Left lung (tissue), 4 donors: ENCODE measurements at regions not wholly inside any gene's neighbourhood (a gene's known extent, or its start where the extent isn't known, plus 50 kb on each side); places are given as distances from the start of the nearest gene placed in this dataset.
A peak's percentile ranks its signal among the peaks of the same experiment; 100 is the strongest.

Experiments
- ATAC-seq: fragments of 200-7000 bp; cut with Tn5 transposase; one replicate; pipeline ENCODE4 v1.9.1; 2020; ENCODE audit warnings: moderate library complexity
- DNase-seq, 4 donors: peaks; one replicate each; pipeline ENCODE4 v3.0.0-alpha.2; 2013 to 2020
- H3K27ac ChIP-seq, 2 donors: fragments of 200-600 bp; sonication (generic) in 1 of 2; one replicate each; pipeline versions ENCODE4 v1.5.0 to v1.8.0; 2020 to 2021
- H3K27me3 ChIP-seq, 2 donors: fragments of 200-600 bp; sonication (generic) in 1 of 2; one replicate each; pipeline versions ENCODE4 v1.5.0 to v1.8.0; 2020 to 2021
- H3K36me3 ChIP-seq, 2 donors: fragments of 200-600 bp; sonication (generic) in 1 of 2; one replicate each; pipeline versions ENCODE4 v1.5.0 to v1.8.0; 2020 to 2021
- H3K4me1 ChIP-seq, 2 donors: fragments of 200-600 bp; one replicate each; pipeline ENCODE4 v1.8.0; 2021
- H3K4me3 ChIP-seq, 2 donors: fragments of 200-600 bp; sonication (generic) in 1 of 2; one replicate each; pipeline versions ENCODE4 v1.5.0 to v1.8.0; 2020 to 2021; ENCODE audit warnings: mild to moderate bottlenecking in 1 of 2
- H3K9me3 ChIP-seq, 2 donors: fragments of 200-600 bp; sonication (generic) in 1 of 2; one replicate each; pipeline versions ENCODE4 v1.5.0 to v1.8.0; 2020 to 2021
- CTCF ChIP-seq, 2 donors: fragments of 200-600 bp; sonication (generic) in 1 of 2; IDR thresholded peaks; one replicate each; pipeline versions ENCODE4 v1.5.0 to v1.8.0; 2021; ENCODE audit warnings: antibody characterized with exemption in 2 of 2
- intact Hi-C, 2 donors: fragments of 100-400 bp; cut with DNase I; formaldehyde crosslinking; loops; one replicate each; pipeline versions ENCODE4 v1.11.2 to v1.14.2; 2022
- donor health status: DM: no; HTN: yes; CAD: no.
- donor health status: DM: no; HTN: no; CAD: no.

GRCh38 chr7:21256310-21256877 lies 171.5 kb upstream of the SP4 start:
- Histone ChIP-seq H3K4me3 (no peak overlapping the region), H3K27ac (no peak overlapping the region), H3K9me3 (no peaks in the 10 kb centered on the region), H3K27me3 (peaks cover 46 to 57% of the 10 kb centered on the region in 2 donors), H3K4me1 (no peaks in the 10 kb centered on the region), H3K36me3 (no peaks in the 10 kb centered on the region)
- peak in 2 of 4 donors; percentile 26 to 62 for DNase-seq
- intact Hi-C loops: no loop called here
- peak; percentile 36 for ATAC-seq
- peak in 1 of 2 donors; percentile 24 for TF ChIP-seq CTCF (IDR thresholded peaks at IDR 0.05)

- H3K27me3 ChIP-seq: peaks cover 2 to 12% of the 10 kb centered on the region in 2 donors
- DNase-seq (no peak), ATAC-seq (no peak)
- TF ChIP-seq CTCF (IDR thresholded peaks at IDR 0.05): no peak
- H3K9me3 ChIP-seq: no peaks in the 10 kb centered on the region
- no peak overlapping the region for H3K4me3 ChIP-seq
- intact Hi-C loops: loop anchor here in 1 of 2 donors (5.0 kb wide), 1 partner anchor 246 kb away; no protein-coding TSS in a partner anchor
- no peaks in the 10 kb centered on the region for H3K36me3 ChIP-seq
- H3K4me1 ChIP-seq: no peaks in the 10 kb centered on the region
- no peak overlapping the region for H3K27ac ChIP-seq
Observed at GRCh38 chr7:21260939-21261338, 166.9 kb upstream of the SP4 start.

GRCh38 chr7:21261627-21262594 lies 166.0 kb upstream of the SP4 start:
- peak in 1 of 4 donors; percentile 13 for DNase-seq
- intact Hi-C loops: loop anchor here in 1 of 2 donors (5.0 kb wide), 1 partner anchor 245 kb away; no protein-coding TSS in a partner anchor
- TF ChIP-seq CTCF (IDR thresholded peaks at IDR 0.05): peak in 1 of 2 donors; percentile 17
- Histone ChIP-seq H3K9me3 (no peaks in the 10 kb centered on the region), H3K27ac (no peak overlapping the region), H3K27me3 (peaks cover 0 to 2% of the 10 kb centered on the region in 2 donors), H3K36me3 (no peaks in the 10 kb centered on the region), H3K4me1 (no peaks in the 10 kb centered on the region), H3K4me3 (no peak overlapping the region)
- ATAC-seq: peak; percentile 37

GRCh38 chr7:21269021-21269420 lies 158.9 kb upstream of the SP4 start:
- no peak for DNase-seq
- H3K36me3 ChIP-seq: no peaks in the 10 kb centered on the region
- no peak overlapping the region for H3K27ac ChIP-seq
- H3K27me3 ChIP-seq: no peaks in the 10 kb centered on the region
- ATAC-seq: no peak
- no peaks in the 10 kb centered on the region for H3K9me3 ChIP-seq
- intact Hi-C loops: no loop called here
- no peak overlapping the region for H3K4me3 ChIP-seq
- TF ChIP-seq CTCF (IDR thresholded peaks at IDR 0.05): no peak
- H3K4me1 ChIP-seq: no peaks in the 10 kb centered on the region

- Histone ChIP-seq H3K27me3 (no peaks in the 10 kb centered on the region), H3K4me3 (no peak overlapping the region), H3K27ac (no peak overlapping the region), H3K9me3 (no peaks in the 10 kb centered on the region), H3K36me3 (no peaks in the 10 kb centered on the region), H3K4me1 (no peaks in the 10 kb centered on the region)
- intact Hi-C loops: no loop called here
- no peak for TF ChIP-seq CTCF (IDR thresholded peaks at IDR 0.05)
- DNase-seq (no peak), ATAC-seq (no peak)
Observed at GRCh38 chr7:21276471-21277035, 151.3 kb upstream of the SP4 start.
